A673 (cell line): ENCODE measurements at regions not wholly inside any gene's neighbourhood (a gene's known extent, or its start where the extent isn't known, plus 50 kb on each side); places are given as distances from the start of the nearest gene placed in this dataset.

Experiments
- EZH2 ChIP-seq: fragments of 200-600 bp; sonication (generic); IDR thresholded peaks from 2 replicates; pipeline ENCODE4 v1.6.1; 2017; ENCODE audit warnings: borderline replicate concordance, low read depth, mild to moderate bottlenecking, mixed read lengths, antibody characterized with exemption, low read length; ENCODE audit not compliant: poor library complexity, severe bottlenecking
- TF ChIP-seq, protein P1 (sequence below): fragments of 300-800, 200-600 bp; sonication (generic); conservative IDR thresholded peaks from 2 replicates; pipeline ENCODE4 v1.5.1; 2017; ENCODE audit warnings: low read depth, mild to moderate bottlenecking, antibody characterized with exemption, low read length, moderate library complexity, mixed read lengths

DNA sequence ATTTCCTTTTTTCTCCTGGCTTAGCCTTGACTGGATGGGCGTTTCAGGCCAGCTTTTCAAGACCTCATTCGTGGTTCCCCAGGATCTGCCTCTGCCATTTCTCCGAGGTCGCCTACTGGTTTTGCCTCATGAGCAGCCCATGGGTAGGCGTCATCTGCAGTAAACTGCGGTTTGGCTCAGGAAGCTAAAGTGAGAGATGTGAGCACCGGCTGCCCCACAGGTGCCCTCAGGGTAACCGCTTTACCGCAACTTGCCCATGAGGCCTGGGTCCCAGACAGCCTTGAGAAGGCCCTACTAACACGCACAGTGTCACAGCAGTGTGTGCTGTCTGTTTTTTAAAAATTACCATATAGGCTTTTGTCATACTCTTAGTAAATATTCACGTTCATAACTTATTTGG is 53.4 kb upstream of the TBXT start:
- no peak for TF ChIP-seq EZH2
- TF ChIP-seq, protein P1, sequence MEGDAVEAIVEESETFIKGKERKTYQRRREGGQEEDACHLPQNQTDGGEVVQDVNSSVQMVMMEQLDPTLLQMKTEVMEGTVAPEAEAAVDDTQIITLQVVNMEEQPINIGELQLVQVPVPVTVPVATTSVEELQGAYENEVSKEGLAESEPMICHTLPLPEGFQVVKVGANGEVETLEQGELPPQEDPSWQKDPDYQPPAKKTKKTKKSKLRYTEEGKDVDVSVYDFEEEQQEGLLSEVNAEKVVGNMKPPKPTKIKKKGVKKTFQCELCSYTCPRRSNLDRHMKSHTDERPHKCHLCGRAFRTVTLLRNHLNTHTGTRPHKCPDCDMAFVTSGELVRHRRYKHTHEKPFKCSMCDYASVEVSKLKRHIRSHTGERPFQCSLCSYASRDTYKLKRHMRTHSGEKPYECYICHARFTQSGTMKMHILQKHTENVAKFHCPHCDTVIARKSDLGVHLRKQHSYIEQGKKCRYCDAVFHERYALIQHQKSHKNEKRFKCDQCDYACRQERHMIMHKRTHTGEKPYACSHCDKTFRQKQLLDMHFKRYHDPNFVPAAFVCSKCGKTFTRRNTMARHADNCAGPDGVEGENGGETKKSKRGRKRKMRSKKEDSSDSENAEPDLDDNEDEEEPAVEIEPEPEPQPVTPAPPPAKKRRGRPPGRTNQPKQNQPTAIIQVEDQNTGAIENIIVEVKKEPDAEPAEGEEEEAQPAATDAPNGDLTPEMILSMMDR, result no peak
